ENCODE measurements at regions not wholly inside any gene's neighbourhood (a gene's known extent, or its start where the extent isn't known, plus 50 kb on each side); places are given as distances from the start of the nearest gene placed in this dataset.
"Not testable (repeated sequence)": the region's sequence is repeated elsewhere in the genome, so short reads cannot be mapped to it uniquely, and the experiment has no call there.

DNA sequence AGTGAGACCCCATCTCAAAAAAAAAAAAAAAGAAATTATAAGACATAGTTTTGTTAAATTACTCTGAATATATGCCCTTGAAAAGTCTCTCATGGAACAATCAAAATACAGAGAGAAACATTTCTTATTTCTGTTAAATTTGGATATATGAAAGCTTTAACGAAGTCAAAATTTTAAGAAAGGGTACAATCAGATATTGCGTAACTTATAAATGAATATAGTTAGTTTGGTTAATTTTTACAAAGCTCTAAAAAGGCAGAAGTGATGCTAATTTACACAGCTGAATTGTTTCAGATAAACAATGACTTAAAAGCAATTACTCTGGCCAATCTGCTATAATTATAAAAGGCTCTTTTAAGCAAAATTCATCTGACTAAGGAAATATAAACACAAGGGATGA, 611.6 kb upstream of the CCDC179 start:
- H3K36me3 ChIP-seq (replicated peaks; ENCODE audit: insufficient read depth, low read length): no peaks in the 10 kb centered on the region

DNA sequence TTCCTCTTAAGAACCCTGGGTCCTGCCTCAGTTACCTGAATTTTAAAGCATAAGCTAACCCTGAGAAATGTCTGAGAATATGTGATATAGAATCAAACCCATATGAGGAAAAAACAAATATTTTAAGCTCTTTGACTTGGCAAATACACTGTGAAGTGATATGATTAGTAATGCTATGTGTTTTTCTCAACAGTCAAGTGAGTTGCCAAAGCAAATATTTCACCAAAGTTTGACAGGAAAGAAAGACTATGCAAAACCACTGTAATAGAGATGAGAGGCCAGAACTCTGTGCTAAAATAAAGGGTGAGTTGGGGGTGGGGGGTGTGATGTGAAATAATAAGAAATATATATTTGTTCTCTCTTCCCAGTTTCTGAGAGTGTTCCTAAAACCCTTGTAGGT, 613.5 kb upstream of the CCDC179 start:
- no peak for DNase-seq
- H3K36me3 ChIP-seq (replicated peaks; ENCODE audit: insufficient read depth, low read length): no peaks in the 10 kb centered on the region
- H3K79me2 ChIP-seq (ENCODE audit: low read length): no peaks in the 10 kb centered on the region
- H4K20me1 ChIP-seq (ENCODE audit: insufficient read depth, low read length): no peaks in the 10 kb centered on the region
- H3K4me3 ChIP-seq (ENCODE audit: low read length): no peak overlapping the region
- H2AFZ ChIP-seq (ENCODE audit: low read length): no peak overlapping the region
- TF ChIP-seq, protein P1, sequence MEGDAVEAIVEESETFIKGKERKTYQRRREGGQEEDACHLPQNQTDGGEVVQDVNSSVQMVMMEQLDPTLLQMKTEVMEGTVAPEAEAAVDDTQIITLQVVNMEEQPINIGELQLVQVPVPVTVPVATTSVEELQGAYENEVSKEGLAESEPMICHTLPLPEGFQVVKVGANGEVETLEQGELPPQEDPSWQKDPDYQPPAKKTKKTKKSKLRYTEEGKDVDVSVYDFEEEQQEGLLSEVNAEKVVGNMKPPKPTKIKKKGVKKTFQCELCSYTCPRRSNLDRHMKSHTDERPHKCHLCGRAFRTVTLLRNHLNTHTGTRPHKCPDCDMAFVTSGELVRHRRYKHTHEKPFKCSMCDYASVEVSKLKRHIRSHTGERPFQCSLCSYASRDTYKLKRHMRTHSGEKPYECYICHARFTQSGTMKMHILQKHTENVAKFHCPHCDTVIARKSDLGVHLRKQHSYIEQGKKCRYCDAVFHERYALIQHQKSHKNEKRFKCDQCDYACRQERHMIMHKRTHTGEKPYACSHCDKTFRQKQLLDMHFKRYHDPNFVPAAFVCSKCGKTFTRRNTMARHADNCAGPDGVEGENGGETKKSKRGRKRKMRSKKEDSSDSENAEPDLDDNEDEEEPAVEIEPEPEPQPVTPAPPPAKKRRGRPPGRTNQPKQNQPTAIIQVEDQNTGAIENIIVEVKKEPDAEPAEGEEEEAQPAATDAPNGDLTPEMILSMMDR (IDR thresholded peaks at IDR 0.05; ENCODE audit: low read length): no peak
- TF ChIP-seq EZH2phosphoT487 (IDR thresholded peaks at IDR 0.05; ENCODE audit: low read length): no peak
- TF ChIP-seq EZH2 (optimal IDR thresholded peaks at IDR 0.05; ENCODE audit: low read depth, low read length): no peak
- no peak overlapping the region for H3K4me2 ChIP-seq (ENCODE audit: low read depth, low read length)
- no peaks in the 10 kb centered on the region for H3K9me2 ChIP-seq (replicated peaks; ENCODE audit: insufficient read depth, low read length)
- no peaks in the 10 kb centered on the region for H3F3A ChIP-seq (ENCODE audit: insufficient read depth, low read length)
- H3K9me3 ChIP-seq (replicated peaks; ENCODE audit: insufficient read depth, low read length): no peaks in the 10 kb centered on the region
- no peak overlapping the region for H3K9ac ChIP-seq (ENCODE audit: low read length)
- no peak overlapping the region for H3K27ac ChIP-seq (ENCODE audit: low read length)
- H3K27me3 ChIP-seq (replicated peaks; ENCODE audit: insufficient read depth, low read length): no peaks in the 10 kb centered on the region
- H3K4me1 ChIP-seq (ENCODE audit: low read length): no peaks in the 10 kb centered on the region

More for the DNA sequence above, 611.6 kb upstream of the CCDC179 start:
- no peak for DNase-seq
- Histone ChIP-seq H3K9me3 (replicated peaks; ENCODE audit: insufficient read depth, low read length) (no peaks in the 10 kb centered on the region), H3K9ac (ENCODE audit: low read length) (no peak overlapping the region), H3K4me1 (ENCODE audit: low read length) (no peaks in the 10 kb centered on the region), H3K27ac (ENCODE audit: low read length) (no peak overlapping the region), H3K79me2 (ENCODE audit: low read length) (no peaks in the 10 kb centered on the region), H3K9me2 (replicated peaks; ENCODE audit: insufficient read depth, low read length) (no peaks in the 10 kb centered on the region), H2AFZ (ENCODE audit: low read length) (no peak overlapping the region), H3K4me3 (ENCODE audit: low read length) (no peak overlapping the region), H3K4me2 (ENCODE audit: low read depth, low read length) (no peak overlapping the region), H3F3A (ENCODE audit: insufficient read depth, low read length) (no peaks in the 10 kb centered on the region), H3K27me3 (replicated peaks; ENCODE audit: insufficient read depth, low read length) (no peaks in the 10 kb centered on the region), H4K20me1 (ENCODE audit: insufficient read depth, low read length) (no peaks in the 10 kb centered on the region)
- TF ChIP-seq, protein P1 (IDR thresholded peaks at IDR 0.05; ENCODE audit: low read length): no peak
- no peak for TF ChIP-seq EZH2 (optimal IDR thresholded peaks at IDR 0.05; ENCODE audit: low read depth, low read length)
- TF ChIP-seq EZH2phosphoT487 (IDR thresholded peaks at IDR 0.05; ENCODE audit: low read length): no peak

DNA sequence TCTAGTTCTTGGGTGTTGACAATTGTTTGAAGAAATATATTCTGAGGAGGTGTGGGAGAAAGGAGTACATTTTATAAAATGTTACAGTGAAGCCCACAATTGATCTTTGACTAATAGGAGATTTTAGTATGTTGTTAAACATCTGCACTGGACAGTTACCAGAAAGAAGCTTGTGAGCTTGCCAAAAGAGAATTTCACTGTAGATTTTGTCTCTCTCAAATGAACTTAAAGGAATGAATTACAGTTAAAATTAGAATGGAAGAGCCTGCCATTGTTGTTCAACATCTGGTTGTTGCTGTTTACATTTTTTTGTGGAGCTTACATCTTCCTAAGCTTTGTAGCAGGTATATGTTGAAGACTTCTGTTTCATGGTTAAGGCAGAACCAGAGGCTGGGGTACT, 620.5 kb upstream of the CCDC179 start:
- DNase-seq: no peak
- H3K9me3 ChIP-seq (replicated peaks; ENCODE audit: insufficient read depth, low read length): no peaks in the 10 kb centered on the region
- no peak overlapping the region for H3K27ac ChIP-seq (ENCODE audit: low read length)

DNA sequence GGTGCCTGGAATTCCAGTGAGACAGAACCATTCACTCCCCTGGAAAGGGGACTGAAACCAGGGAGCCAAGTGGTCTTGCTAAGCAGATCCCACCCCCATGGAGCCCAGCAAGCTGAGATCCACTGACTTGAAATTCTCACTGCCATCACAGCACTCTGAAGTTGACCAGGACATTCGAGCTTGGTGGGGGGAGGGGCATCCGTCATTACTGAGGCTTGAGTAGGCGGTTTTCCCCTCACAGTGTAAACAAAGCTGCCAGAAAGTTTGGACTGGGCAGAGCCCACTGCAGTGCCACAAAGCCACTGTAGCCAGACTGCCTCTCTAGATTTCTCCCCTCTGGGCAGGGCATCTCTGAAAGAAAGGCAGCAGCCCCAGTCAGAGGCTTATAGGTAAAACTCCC, 623.9 kb upstream of the CCDC179 start:
- not testable (repeated sequence) for H3K9me3 ChIP-seq (replicated peaks; ENCODE audit: insufficient read depth, low read length); H3K4me2 ChIP-seq (ENCODE audit: low read depth, low read length); DNase-seq; H3K9me2 ChIP-seq (replicated peaks; ENCODE audit: insufficient read depth, low read length); H3K79me2 ChIP-seq (ENCODE audit: low read length); H3K4me3 ChIP-seq (ENCODE audit: low read length); H4K20me1 ChIP-seq (ENCODE audit: insufficient read depth, low read length); H3K27ac ChIP-seq (ENCODE audit: low read length); H3K9ac ChIP-seq (ENCODE audit: low read length); H3K36me3 ChIP-seq (replicated peaks; ENCODE audit: insufficient read depth, low read length); H3K27me3 ChIP-seq (replicated peaks; ENCODE audit: insufficient read depth, low read length); H3K4me1 ChIP-seq (ENCODE audit: low read length); H3F3A ChIP-seq (ENCODE audit: insufficient read depth, low read length); H2AFZ ChIP-seq (ENCODE audit: low read length)

More for the DNA sequence above, 620.5 kb upstream of the CCDC179 start:
- TF ChIP-seq EZH2 (optimal IDR thresholded peaks at IDR 0.05; ENCODE audit: low read depth, low read length) (no peak), EZH2phosphoT487 (IDR thresholded peaks at IDR 0.05; ENCODE audit: low read length) (no peak)
- TF ChIP-seq, protein P1 (IDR thresholded peaks at IDR 0.05; ENCODE audit: low read length): no peak
- no peaks in the 10 kb centered on the region for H3K4me1 ChIP-seq (ENCODE audit: low read length)
- no peaks in the 10 kb centered on the region for H3K79me2 ChIP-seq (ENCODE audit: low read length)
- no peaks in the 10 kb centered on the region for H3K9me2 ChIP-seq (replicated peaks; ENCODE audit: insufficient read depth, low read length)
- H3K4me3 ChIP-seq (ENCODE audit: low read length): no peak overlapping the region
- H4K20me1 ChIP-seq (ENCODE audit: insufficient read depth, low read length): no peaks in the 10 kb centered on the region
- no peak overlapping the region for H2AFZ ChIP-seq (ENCODE audit: low read length)
- H3K4me2 ChIP-seq (ENCODE audit: low read depth, low read length): no peak overlapping the region
- no peaks in the 10 kb centered on the region for H3F3A ChIP-seq (ENCODE audit: insufficient read depth, low read length)
- H3K36me3 ChIP-seq (replicated peaks; ENCODE audit: insufficient read depth, low read length): no peaks in the 10 kb centered on the region
- no peaks in the 10 kb centered on the region for H3K27me3 ChIP-seq (replicated peaks; ENCODE audit: insufficient read depth, low read length)
- H3K9ac ChIP-seq (ENCODE audit: low read length): no peak overlapping the region

DNA sequence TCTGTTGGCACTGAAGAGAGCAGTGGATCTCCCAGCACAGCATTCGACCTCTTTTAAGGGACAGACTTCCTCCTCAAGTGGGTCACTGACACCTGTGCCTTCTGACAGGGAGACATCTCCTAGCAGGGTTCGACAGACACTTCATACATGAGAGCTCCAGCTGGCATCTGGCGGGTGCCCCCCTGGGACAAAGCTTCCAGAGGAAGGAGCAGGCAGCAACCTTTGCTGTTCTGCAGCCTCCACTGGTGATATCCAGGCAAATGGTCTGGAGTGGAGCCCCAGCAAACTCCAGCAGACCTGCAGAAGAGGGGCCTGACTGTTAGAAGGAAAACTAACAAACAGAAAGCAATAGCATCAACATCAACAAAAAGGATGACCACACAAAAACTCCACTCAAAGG, 624.3 kb upstream of the CCDC179 start:
- not testable (repeated sequence) for H3K4me3 ChIP-seq (ENCODE audit: low read length); H3K36me3 ChIP-seq (replicated peaks; ENCODE audit: insufficient read depth, low read length); H3K9ac ChIP-seq (ENCODE audit: low read length); H3K9me2 ChIP-seq (replicated peaks; ENCODE audit: insufficient read depth, low read length); H3F3A ChIP-seq (ENCODE audit: insufficient read depth, low read length); H4K20me1 ChIP-seq (ENCODE audit: insufficient read depth, low read length); H2AFZ ChIP-seq (ENCODE audit: low read length); H3K4me1 ChIP-seq (ENCODE audit: low read length); DNase-seq; H3K27me3 ChIP-seq (replicated peaks; ENCODE audit: insufficient read depth, low read length); H3K27ac ChIP-seq (ENCODE audit: low read length); H3K9me3 ChIP-seq (replicated peaks; ENCODE audit: insufficient read depth, low read length); H3K79me2 ChIP-seq (ENCODE audit: low read length); H3K4me2 ChIP-seq (ENCODE audit: low read depth, low read length)

All from MM.1S (cell line).